Liver (tissue), 3 donors: ENCODE measurements at regions not wholly inside any gene's neighbourhood (a gene's known extent, or its start where the extent isn't known, plus 50 kb on each side); places are given as distances from the start of the nearest gene placed in this dataset.

Source experiments
- EGR1 ChIP-seq, 2 donors: IDR thresholded peaks; 2 replicates each; pipeline ENCODE4 v1.6.1; 2016 to 2018; ENCODE audit warnings: antibody characterized with exemption in 2 of 2, low read depth in 2 of 2
- GABPA ChIP-seq, 2 donors: IDR thresholded peaks in 1 of 2; conservative IDR thresholded peaks in 1 of 2; 2 replicates each; pipeline ENCODE4 v1.6.1; 2016; ENCODE audit warnings: antibody characterized with exemption in 2 of 2, mild to moderate bottlenecking in 1 of 2, moderate library complexity in 1 of 2
- NR2F2 ChIP-seq: IDR thresholded peaks from 2 replicates; pipeline ENCODE4 v1.6.1; 2016; ENCODE audit warnings: antibody characterized with exemption
- RXRA ChIP-seq, 2 donors: IDR thresholded peaks; 2 replicates each; pipeline ENCODE4 v1.6.1; 2017 to 2018; ENCODE audit warnings: antibody characterized with exemption in 2 of 2, mild to moderate bottlenecking in 1 of 2
- YY1 ChIP-seq: IDR thresholded peaks from 2 replicates; pipeline ENCODE4 v1.6.1; 2016; ENCODE audit warnings: antibody characterized with exemption, mild to moderate bottlenecking
- TF ChIP-seq, protein P1 (sequence below): fragments of 150-350 bp; IDR thresholded peaks from 2 replicates; pipeline ENCODE4 v1.5.1; 2017; ENCODE audit warnings: improper control_type of control experiment, low read depth, low read length; ENCODE audit not compliant: missing input control
- TF ChIP-seq, protein P2 (sequence below): IDR thresholded peaks from 2 replicates; pipeline ENCODE4 v1.6.1; 2016; ENCODE audit warnings: antibody characterized with exemption
- TF ChIP-seq, protein P3 (sequence below): IDR thresholded peaks from 2 replicates; pipeline ENCODE4 v1.6.1; 2016; ENCODE audit warnings: antibody characterized with exemption
- TF ChIP-seq, protein P4 (sequence below): IDR thresholded peaks from 2 replicates; pipeline ENCODE4 v1.6.1; 2016; ENCODE audit warnings: antibody characterized with exemption
- donor health status: healthy.
- donor health status: healthy.

DNA sequence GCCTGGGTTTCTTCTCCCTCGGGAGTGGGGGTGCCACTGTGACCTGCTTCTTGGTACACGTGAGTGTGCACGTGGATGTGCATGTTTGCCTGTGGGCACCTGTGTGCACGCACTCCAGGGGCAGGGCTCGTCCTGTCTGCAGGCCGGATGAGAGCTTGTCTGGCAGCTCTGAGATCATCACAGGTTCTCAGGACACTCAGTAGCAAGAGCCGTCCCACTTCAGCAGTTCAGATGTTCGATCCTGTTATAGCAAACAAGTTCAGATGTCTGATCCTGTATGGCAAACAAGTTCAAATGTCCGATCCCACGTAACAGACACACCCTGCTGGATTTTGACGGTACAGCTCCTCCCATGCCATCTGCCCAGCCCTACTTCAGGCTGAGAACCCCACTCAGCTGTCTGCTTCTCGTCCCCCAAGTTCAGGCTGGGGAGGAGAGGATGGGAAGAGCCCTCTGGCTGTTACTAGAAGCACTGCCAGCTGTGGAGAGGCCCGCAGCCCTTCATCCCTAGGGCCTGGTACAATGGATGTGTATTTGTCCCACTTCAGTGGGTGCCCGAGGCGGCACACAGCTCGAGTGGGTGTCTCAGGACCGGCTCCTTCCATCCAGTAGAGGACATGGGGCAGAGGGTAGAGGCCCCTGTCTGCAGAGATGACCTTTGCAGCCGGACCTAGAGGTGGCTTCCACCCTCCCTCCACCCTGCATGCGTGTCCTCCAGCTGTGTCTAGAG lies 1126.9 kb downstream of the BRD1 start:
- TF ChIP-seq, protein P1, sequence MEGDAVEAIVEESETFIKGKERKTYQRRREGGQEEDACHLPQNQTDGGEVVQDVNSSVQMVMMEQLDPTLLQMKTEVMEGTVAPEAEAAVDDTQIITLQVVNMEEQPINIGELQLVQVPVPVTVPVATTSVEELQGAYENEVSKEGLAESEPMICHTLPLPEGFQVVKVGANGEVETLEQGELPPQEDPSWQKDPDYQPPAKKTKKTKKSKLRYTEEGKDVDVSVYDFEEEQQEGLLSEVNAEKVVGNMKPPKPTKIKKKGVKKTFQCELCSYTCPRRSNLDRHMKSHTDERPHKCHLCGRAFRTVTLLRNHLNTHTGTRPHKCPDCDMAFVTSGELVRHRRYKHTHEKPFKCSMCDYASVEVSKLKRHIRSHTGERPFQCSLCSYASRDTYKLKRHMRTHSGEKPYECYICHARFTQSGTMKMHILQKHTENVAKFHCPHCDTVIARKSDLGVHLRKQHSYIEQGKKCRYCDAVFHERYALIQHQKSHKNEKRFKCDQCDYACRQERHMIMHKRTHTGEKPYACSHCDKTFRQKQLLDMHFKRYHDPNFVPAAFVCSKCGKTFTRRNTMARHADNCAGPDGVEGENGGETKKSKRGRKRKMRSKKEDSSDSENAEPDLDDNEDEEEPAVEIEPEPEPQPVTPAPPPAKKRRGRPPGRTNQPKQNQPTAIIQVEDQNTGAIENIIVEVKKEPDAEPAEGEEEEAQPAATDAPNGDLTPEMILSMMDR = no peak
- TF ChIP-seq EGR1 (IDR thresholded peaks at IDR 0.05; ENCODE audit: low read depth in 2 of 2) (no peak), RXRA (IDR thresholded peaks at IDR 0.05) (no peak), NR2F2 (no peak), YY1 (no peak), GABPA (IDR thresholded peaks at IDR 0.05 in 1 of 2, conservative IDR thresholded peaks at IDR 0.05 in 1 of 2) (no peak)
- TF ChIP-seq, protein P2, sequence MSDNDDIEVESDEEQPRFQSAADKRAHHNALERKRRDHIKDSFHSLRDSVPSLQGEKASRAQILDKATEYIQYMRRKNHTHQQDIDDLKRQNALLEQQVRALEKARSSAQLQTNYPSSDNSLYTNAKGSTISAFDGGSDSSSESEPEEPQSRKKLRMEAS = no peak
- TF ChIP-seq, protein P3, sequence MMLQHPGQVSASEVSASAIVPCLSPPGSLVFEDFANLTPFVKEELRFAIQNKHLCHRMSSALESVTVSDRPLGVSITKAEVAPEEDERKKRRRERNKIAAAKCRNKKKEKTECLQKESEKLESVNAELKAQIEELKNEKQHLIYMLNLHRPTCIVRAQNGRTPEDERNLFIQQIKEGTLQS = no peak
- TF ChIP-seq, protein P4, sequence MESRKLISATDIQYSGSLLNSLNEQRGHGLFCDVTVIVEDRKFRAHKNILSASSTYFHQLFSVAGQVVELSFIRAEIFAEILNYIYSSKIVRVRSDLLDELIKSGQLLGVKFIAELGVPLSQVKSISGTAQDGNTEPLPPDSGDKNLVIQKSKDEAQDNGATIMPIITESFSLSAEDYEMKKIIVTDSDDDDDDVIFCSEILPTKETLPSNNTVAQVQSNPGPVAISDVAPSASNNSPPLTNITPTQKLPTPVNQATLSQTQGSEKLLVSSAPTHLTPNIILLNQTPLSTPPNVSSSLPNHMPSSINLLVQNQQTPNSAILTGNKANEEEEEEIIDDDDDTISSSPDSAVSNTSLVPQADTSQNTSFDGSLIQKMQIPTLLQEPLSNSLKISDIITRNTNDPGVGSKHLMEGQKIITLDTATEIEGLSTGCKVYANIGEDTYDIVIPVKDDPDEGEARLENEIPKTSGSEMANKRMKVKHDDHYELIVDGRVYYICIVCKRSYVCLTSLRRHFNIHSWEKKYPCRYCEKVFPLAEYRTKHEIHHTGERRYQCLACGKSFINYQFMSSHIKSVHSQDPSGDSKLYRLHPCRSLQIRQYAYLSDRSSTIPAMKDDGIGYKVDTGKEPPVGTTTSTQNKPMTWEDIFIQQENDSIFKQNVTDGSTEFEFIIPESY = no peak
